SK-N-SH treated with all-trans-retinoic acid at 6 μM for 48 hours (cell line): ENCODE measurements at regions not wholly inside any gene's neighbourhood (a gene's known extent, or its start where the extent isn't known, plus 50 kb on each side); places are given as distances from the start of the nearest gene placed in this dataset.

Source experiments
- ATAC-seq: fragments of 200-7000 bp; cut with Tn5 transposase; 3 replicates; pipeline ENCODE4 v1.9.1; 2020; ENCODE audit warnings: mild to moderate bottlenecking, moderate library complexity
- ARNTL ChIP-seq: fragments of 450-650 bp; formaldehyde crosslinking; IDR thresholded peaks from 2 replicates; pipeline ENCODE4 v1.5.0; 2020; ENCODE audit warnings: low read depth, mild to moderate bottlenecking, moderate library complexity, borderline replicate concordance
- BACH2 ChIP-seq: fragments of 250-450 bp; sonication (Bioruptor Pico); IDR thresholded peaks from 2 replicates; pipeline ENCODE4 v1.9.0; 2021; ENCODE audit warnings: mild to moderate bottlenecking, borderline replicate concordance
- CSDC2 ChIP-seq: fragments of 250-450 bp; sonication (Bioruptor Pico); IDR thresholded peaks from 2 replicates; pipeline ENCODE4 v1.5.0; 2020; ENCODE audit warnings: mild to moderate bottlenecking, moderate library complexity
- CSRNP3 ChIP-seq: fragments of 250-450 bp; sonication (Bioruptor Pico); IDR thresholded peaks from 2 replicates; pipeline ENCODE4 v1.5.1; 2021; ENCODE audit warnings: mild to moderate bottlenecking, moderate library complexity
- GLIS3 ChIP-seq: fragments of 250-450 bp; sonication (Bioruptor Pico); IDR thresholded peaks from 2 replicates; pipeline ENCODE4 v1.5.0; 2020; ENCODE audit warnings: mild to moderate bottlenecking, moderate library complexity
- ISL1 ChIP-seq: fragments of 250-450 bp; sonication (Bioruptor Pico); IDR thresholded peaks from 2 replicates; pipeline ENCODE4 v2.1.2; 2022; ENCODE audit warnings: mild to moderate bottlenecking, moderate library complexity
- PATZ1 ChIP-seq: fragments of 250-450 bp; sonication (Bioruptor Pico); IDR thresholded peaks from 2 replicates; pipeline ENCODE4 v1.8.0; 2020; ENCODE audit warnings: mild to moderate bottlenecking, moderate library complexity, borderline replicate concordance
- PPARA ChIP-seq: fragments of 250-450 bp; sonication (Bioruptor Pico); IDR thresholded peaks from 2 replicates; pipeline ENCODE4 v1.5.0; 2020; ENCODE audit warnings: mild to moderate bottlenecking, borderline replicate concordance
- SNAI2 ChIP-seq: fragments of 250-450 bp; sonication (Bioruptor Pico); IDR thresholded peaks from 2 replicates; pipeline ENCODE4 v1.5.0; 2020; ENCODE audit warnings: mild to moderate bottlenecking, moderate library complexity
- TCF4 ChIP-seq: fragments of 250-450 bp; sonication (Bioruptor Pico); IDR thresholded peaks from 2 replicates; pipeline ENCODE4 v1.8.0; 2021; ENCODE audit warnings: mild to moderate bottlenecking, moderate library complexity, borderline replicate concordance
- ZC3H10 ChIP-seq: fragments of 250-450 bp; sonication (Bioruptor Pico); IDR thresholded peaks from 2 replicates; pipeline ENCODE4 v1.5.1; 2021; ENCODE audit warnings: mild to moderate bottlenecking, moderate library complexity
- ZFP3 ChIP-seq: fragments of 250-450 bp; sonication (Bioruptor Pico); IDR thresholded peaks from 2 replicates; pipeline ENCODE4 v1.5.0; 2020; ENCODE audit warnings: mild to moderate bottlenecking, moderate library complexity
- ZFP30 ChIP-seq: fragments of 450-650 bp; formaldehyde crosslinking; IDR thresholded peaks from 2 replicates; pipeline ENCODE4 v1.5.0; 2022; ENCODE audit warnings: mild to moderate bottlenecking, moderate library complexity
- ZNF565 ChIP-seq: fragments of 450-650 bp; formaldehyde crosslinking; conservative IDR thresholded peaks from 2 replicates; pipeline ENCODE4 v1.5.0; 2020; ENCODE audit warnings: low read depth, mild to moderate bottlenecking, moderate library complexity
- ZNF70 ChIP-seq: fragments of 450-650 bp; formaldehyde crosslinking; IDR thresholded peaks from 2 replicates; pipeline ENCODE4 v1.5.0; 2020; ENCODE audit warnings: mild to moderate bottlenecking, moderate library complexity
- ZNF8 ChIP-seq: fragments of 450-650 bp; formaldehyde crosslinking; IDR thresholded peaks from 2 replicates; pipeline ENCODE4 v1.5.0; 2020; ENCODE audit warnings: mild to moderate bottlenecking, moderate library complexity
- TF ChIP-seq, protein P1 (sequence below): fragments of 250-450 bp; sonication (Bioruptor Pico); IDR thresholded peaks from 2 replicates; pipeline ENCODE4 v1.8.0; 2021; ENCODE audit warnings: low read depth, mild to moderate bottlenecking, moderate library complexity, borderline replicate concordance
- TF ChIP-seq, protein P2 (sequence below): fragments of 250-450 bp; sonication (Bioruptor Pico); IDR thresholded peaks from 2 replicates; pipeline ENCODE4 v1.5.0; 2020; ENCODE audit warnings: mild to moderate bottlenecking, moderate library complexity

DNA sequence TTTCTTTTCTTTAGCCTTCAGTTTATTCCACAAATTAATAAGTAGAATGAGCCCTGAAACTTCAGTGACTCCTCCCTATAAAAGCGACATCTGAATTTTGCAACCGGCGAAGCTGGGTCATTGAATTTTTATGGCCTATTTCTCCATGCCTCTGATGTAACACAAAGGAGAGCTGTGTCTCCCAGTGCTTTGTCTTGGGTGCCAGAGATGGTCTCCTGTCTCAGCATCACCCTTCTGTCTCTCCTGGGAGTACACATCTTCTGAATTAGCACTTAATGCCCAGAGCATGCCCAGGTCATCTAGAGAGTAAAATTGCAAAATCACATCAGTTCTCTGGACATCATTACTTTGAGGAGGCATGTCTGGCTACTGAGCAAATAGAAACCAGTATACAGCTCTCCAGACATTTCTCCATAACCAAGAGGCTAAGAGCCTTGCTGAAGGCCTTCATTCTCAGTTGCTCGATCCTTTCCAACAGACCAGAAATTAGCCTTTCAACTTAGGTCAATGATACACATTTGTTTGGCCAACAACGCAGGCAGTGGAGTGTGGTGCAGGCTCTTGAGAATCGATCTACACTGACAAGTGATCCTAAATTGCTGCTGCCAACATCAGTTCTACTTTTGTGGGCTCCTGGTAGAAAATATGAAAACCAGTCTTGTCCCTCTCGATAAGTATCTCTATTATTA is 176.0 kb upstream of the FOXQ1 start:
- no peak for TF ChIP-seq ZNF565 (CRISPR knock-in tag)
- no peak for TF ChIP-seq ZNF70
- ATAC-seq: no peak

DNA sequence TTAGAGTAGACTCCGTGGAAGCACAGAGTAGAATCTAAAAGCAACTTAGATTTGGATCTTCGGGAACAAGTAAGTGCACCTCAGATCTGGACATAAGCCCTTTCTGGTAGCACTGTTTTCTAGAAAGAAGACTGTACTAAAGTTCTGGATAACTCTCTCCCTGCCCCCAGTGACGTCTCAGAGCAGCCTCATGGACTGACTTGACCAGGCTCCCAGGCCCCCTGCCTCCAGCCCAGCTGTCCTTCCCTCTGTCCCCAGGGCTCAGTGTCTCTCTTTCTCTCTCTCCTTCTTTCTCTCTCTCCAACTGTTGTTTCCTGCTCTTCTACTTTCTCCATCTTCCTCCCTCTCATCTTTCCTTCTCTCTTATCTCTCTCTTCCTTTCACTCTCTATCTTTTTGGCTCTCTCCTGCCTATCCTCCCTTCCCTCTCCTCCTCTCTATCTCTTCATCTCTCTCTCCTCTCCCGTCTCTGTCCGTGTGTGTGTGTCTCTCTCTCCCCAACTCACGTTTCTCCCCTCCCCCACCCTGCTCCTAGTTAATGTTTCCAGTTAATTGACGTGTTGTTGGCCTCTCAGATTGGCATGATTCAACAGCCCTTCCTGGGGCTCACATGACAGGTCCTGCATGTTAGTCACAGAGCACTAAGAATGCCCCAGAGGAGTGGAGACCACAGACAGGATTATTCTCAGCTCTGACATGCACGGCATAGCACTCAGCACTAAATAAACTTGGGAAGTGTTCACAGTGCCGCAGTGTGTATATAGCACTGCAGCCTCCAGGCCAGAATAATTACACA is 180.4 kb upstream of the FOXQ1 start:
- TF ChIP-seq GLIS3 (CRISPR knock-in tag): no peak
- no peak for TF ChIP-seq BACH2
- TF ChIP-seq, protein P1, sequence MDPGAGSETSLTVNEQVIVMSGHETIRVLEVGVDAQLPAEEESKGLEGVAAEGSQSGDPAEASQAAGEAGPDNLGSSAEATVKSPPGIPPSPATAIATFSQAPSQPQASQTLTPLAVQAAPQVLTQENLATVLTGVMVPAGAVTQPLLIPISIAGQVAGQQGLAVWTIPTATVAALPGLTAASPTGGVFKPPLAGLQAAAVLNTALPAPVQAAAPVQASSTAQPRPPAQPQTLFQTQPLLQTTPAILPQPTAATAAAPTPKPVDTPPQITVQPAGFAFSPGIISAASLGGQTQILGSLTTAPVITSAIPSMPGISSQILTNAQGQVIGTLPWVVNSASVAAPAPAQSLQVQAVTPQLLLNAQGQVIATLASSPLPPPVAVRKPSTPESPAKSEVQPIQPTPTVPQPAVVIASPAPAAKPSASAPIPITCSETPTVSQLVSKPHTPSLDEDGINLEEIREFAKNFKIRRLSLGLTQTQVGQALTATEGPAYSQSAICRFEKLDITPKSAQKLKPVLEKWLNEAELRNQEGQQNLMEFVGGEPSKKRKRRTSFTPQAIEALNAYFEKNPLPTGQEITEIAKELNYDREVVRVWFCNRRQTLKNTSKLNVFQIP (CRISPR knock-in tag): no peak
- TF ChIP-seq ZFP30 (CRISPR knock-in tag): no peak
- TF ChIP-seq ARNTL: no peak
- TF ChIP-seq CSDC2 (CRISPR knock-in tag): no peak
- TF ChIP-seq ZNF70: no peak
- no peak for TF ChIP-seq ZNF565 (CRISPR knock-in tag)
- TF ChIP-seq ZC3H10 (CRISPR knock-in tag): no peak
- no peak for TF ChIP-seq PATZ1 (CRISPR knock-in tag)
- TF ChIP-seq TCF4 (CRISPR knock-in tag): no peak
- TF ChIP-seq ZNF8 (CRISPR knock-in tag): no peak
- ATAC-seq: no peak

GRCh38 chr6:1130709-1131108 is 181.2 kb upstream of the FOXQ1 start:
- ATAC-seq: no peak
- TF ChIP-seq ISL1 (CRISPR knock-in tag) (no peak), ARNTL (no peak), TCF4 (CRISPR knock-in tag) (no peak), SNAI2 (CRISPR knock-in tag) (no peak), PPARA (CRISPR knock-in tag) (no peak), ZFP30 (CRISPR knock-in tag) (no peak)
- TF ChIP-seq, protein P2, sequence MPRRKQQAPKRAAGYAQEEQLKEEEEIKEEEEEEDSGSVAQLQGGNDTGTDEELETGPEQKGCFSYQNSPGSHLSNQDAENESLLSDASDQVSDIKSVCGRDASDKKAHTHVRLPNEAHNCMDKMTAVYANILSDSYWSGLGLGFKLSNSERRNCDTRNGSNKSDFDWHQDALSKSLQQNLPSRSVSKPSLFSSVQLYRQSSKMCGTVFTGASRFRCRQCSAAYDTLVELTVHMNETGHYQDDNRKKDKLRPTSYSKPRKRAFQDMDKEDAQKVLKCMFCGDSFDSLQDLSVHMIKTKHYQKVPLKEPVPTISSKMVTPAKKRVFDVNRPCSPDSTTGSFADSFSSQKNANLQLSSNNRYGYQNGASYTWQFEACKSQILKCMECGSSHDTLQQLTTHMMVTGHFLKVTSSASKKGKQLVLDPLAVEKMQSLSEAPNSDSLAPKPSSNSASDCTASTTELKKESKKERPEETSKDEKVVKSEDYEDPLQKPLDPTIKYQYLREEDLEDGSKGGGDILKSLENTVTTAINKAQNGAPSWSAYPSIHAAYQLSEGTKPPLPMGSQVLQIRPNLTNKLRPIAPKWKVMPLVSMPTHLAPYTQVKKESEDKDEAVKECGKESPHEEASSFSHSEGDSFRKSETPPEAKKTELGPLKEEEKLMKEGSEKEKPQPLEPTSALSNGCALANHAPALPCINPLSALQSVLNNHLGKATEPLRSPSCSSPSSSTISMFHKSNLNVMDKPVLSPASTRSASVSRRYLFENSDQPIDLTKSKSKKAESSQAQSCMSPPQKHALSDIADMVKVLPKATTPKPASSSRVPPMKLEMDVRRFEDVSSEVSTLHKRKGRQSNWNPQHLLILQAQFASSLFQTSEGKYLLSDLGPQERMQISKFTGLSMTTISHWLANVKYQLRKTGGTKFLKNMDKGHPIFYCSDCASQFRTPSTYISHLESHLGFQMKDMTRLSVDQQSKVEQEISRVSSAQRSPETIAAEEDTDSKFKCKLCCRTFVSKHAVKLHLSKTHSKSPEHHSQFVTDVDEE: no peak

GRCh38 chr6:1129131-1129530 is 182.8 kb upstream of the FOXQ1 start:
- no peak for ATAC-seq
- TF ChIP-seq ZFP3 (CRISPR knock-in tag) (no peak), ZNF70 (no peak), TCF4 (CRISPR knock-in tag) (no peak)

- ATAC-seq: no peak
- no peak for TF ChIP-seq ZNF8 (CRISPR knock-in tag)
- no peak for TF ChIP-seq ZNF70
- TF ChIP-seq, protein P1 (CRISPR knock-in tag): no peak
- TF ChIP-seq CSRNP3 (CRISPR knock-in tag): no peak
- TF ChIP-seq GLIS3 (CRISPR knock-in tag): no peak
- no peak for TF ChIP-seq ZFP30 (CRISPR knock-in tag)
- TF ChIP-seq ZFP3 (CRISPR knock-in tag): no peak
- no peak for TF ChIP-seq ISL1 (CRISPR knock-in tag)
- TF ChIP-seq ZC3H10 (CRISPR knock-in tag): no peak
- TF ChIP-seq TCF4 (CRISPR knock-in tag): no peak
These were observed 184.2 kb upstream of the FOXQ1 start for GRCh38 chr6:1127597-1128288.
